ENCODE measurements at regions not wholly inside any gene's neighbourhood (a gene's known extent, or its start where the extent isn't known, plus 50 kb on each side); places are given as distances from the start of the nearest gene placed in this dataset.
A peak's percentile ranks its signal among the peaks of the same experiment; 100 is the strongest.

DNA sequence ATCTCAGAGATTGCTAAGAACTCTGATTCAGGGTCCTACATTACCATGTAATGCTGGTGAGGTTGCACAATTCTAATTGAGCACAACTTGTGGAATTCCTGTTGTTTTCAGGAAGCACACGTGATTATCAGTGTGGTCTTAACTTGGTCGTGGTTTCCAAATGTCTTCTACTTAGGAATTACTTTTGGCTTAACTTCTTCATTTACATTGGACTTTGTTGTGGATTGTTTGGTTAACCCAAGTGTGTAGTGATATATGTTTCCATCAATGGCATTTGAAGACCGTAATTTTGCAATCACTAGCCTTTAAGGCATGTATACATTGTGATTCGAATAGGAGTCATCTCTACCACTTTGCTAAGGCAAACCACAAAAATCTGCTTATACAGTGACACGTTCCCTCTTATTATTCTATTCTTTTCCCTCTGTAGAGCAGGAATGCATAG lies 373.3 kb downstream of the IRS1 start:
- no peak for DNase-seq

DNA sequence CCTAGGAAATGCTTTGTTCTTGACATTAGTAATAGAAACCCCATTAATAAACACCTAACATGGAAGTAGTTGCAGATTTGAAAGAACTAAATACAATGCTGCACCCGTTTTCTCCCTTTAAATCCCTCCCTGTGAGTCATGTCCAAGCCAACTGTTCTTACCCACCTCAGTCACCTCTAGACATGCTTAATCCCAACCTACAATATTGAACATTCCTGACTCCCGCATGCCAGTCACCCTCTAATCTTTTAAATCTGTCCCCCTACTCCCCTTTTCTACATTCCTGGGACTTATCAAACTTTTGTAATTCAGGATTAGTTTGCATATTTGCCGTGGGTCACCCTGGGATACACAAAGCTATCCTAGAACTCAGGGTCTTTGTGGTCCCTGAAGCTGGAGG lies 374.6 kb downstream of the IRS1 start:
- DNase-seq, result no peak

DNA sequence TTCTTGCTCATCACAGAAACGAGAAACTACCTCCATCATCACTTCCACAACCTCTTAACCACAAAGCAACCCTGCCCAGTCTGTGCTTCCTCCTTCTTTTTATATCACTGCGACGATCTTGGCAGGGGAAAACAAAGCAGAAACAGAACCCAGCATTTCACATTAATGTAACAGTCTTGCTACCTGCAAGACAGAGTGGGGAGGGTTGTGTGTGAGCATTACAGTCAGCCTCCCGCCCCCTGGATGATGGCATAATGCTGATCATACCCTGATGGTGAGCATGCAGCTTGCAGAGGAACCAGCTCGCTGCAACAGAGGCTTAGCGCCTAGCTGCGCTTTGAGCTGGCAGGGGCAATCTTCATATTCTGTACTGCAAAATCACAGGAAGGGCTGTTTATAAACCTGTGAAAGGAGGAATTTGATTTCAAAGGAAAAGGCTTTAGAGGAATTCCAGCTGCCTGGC lies 376.1 kb downstream of the IRS1 start:
- DNase-seq, result peak; percentile 47 to 66

DNA sequence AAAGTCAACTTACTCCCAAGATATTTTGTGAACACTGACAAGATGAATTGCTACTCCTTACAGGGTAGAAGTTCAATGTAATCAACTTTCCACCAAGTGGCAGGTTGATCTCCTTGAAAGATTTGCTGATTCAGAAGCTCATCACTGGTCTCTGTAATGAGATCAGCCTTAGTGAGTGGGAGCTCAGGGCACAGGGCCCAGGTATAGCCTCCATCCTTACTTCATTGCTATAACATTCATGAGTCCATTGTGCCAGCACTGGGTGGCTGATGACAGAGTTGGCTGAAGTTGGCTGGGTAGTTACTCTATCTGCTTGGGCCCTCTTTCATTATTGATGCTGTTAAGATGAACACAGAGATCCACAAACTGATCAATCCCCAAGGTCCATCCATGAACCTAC lies 379.0 kb downstream of the IRS1 start:
- DNase-seq, result no peak

DNA sequence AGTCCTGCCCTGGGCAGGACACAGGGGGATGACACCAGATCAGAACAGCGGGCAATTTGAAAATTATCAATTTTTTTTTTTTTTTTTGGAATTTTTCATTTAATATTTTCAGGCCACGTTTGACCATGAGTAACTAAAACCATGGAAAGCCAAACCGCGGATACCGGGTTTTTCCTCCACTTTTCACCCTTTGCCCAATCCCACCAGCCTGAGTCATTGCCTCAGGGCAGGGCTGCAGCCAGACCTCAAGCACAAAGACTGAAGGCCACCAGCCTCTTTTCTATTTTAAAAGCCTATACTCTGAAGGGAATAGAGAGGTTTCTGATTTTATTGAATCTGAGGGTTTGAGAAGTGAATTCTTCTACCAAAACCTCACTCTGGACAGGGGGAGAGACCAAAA lies 381.1 kb downstream of the IRS1 start:
- DNase-seq, result no peak

DNA sequence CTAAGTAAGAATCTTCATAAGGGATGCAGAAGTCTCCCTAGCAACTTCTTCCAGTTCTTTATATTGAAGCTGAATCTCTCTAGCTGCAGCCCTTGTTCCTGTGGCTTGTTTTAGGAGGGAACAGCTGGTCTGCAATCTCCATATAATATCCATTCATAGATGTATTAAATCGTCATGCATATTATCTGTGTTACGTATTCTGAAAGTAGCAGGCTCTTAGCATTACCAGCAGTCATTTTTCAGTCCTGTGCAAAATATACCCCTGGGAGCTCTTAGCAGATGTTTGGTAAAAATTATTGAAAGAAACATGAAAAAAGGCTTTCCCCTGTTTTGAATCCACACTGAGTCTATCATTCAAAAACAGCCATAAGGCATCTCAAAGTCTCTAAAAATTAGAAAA lies 385.3 kb downstream of the IRS1 start:
- no peak for DNase-seq

DNA sequence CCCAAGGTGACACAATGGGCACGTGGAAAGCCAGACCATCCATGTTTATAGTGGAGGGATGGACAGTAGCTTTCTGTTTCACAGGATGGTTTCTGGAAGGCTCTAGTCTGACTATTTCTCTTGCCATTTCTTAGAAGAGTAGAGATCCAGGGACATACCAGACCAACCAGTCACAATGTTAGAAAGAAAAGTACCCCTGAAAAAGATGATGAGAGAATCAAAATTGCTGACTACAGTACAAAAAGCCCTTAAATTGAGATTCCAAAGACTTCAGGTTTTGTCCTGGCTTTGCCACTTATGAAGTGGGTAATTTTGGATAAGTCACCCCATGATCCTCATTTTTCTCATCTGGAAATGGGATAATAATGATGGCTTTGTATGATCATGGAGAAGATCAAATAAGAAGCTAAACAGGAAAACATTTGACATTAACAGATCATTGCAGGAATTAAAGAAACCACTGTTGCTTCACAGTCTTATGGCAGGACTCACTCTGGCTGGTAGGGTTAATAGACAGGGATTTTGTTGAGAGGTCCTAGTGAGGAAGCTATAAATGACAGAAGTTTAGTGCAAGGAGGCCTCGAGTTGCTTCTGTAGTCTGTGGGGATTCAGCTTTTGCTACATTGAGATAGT lies 386.0 kb downstream of the IRS1 start:
- no peak for DNase-seq

DNA sequence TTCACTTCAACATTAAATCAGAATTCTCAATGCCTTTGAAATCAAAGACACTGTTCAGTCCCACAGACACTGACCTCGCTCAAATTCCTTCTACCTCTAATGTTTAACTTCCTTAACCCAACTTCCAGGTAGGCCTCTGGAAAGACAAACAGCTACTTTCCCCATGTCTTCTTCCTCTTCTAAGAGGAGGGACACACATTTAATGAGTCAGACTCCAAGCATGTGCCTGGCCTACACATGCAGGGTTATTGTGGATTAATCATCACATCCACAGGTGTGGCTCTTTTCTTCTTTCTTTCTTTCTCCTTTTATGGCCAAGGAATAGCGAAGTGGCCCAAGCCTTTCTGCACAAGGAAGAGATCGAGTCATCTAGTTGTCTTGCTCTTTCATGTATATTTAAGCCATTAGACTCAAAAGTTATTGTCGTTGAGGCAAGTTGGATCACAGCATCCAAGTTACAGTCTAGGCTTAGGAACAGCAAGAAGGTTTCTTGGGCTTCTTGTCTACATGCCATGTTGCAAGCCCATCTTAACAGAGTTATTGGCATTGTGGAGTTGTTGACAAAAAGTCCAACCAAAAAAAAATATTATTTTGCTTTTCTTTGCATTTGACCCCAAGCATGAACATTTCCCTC lies 387.8 kb downstream of the IRS1 start:
- DNase-seq, result no peak

DNA sequence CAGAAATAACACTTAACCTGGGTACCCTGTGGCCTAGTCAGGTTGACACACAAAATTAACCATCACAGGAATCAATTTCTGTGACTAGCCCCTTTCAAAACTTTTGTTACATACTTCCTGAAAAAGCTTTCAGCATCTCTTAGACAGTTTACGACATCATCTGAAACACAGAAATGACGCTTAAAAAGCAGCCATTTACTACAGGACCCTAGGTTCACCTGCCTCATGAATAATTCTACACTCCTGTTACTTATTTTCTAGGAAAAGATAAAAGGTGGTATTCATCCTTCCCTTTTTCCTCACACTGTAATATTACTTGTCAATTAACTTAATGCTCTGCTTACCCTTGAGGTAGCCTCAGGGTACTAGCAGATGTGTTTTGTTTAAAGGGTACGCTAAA lies 388.4 kb downstream of the IRS1 start:
- DNase-seq, result no peak

DNA sequence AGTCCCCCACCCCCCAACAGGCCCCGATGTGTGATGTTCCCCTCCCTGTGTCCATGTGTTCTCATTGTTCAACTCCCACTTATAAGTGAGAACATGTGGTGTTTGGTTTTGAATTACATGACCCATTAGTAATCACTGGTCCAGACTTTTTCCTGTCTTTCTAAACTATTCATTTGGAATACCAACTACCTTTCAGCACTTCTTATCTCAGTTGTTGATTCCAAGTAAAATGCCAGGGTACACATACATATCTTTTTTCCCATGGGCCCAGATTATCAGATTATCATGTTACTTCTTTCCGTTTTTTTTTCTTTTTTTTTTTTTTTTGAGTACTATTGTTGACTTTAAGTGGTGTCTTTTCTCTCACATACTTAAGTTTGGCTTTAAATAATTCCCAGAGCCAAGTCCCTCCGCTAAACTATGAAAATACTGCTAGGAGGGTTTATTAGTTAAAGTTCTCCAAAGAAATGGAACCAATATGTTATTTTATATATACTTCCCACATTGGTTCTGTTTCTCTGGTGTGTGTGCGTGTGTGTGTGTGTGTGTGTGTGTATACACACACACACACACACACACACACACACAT lies 389.3 kb downstream of the IRS1 start:
- DNase-seq, result no peak

DNA sequence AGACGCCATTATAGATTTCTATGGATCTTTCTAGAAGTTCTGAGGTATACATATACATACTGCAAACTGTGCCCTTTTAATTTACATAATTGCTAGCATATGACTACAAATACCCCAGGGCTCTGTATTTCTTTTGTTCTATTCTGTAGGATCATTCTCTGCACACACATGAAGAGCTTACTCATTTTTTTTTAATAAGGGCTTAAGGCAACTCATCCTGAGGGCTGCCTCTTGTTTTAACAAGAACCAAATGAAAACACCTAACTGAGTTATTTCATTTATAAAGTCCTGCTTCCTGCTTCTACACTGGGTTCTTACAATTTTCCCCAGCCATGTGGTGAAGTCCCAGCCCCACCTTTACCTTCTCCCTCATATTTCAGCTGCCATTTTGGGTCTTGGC lies 390.5 kb downstream of the IRS1 start:
- no peak for DNase-seq

DNA sequence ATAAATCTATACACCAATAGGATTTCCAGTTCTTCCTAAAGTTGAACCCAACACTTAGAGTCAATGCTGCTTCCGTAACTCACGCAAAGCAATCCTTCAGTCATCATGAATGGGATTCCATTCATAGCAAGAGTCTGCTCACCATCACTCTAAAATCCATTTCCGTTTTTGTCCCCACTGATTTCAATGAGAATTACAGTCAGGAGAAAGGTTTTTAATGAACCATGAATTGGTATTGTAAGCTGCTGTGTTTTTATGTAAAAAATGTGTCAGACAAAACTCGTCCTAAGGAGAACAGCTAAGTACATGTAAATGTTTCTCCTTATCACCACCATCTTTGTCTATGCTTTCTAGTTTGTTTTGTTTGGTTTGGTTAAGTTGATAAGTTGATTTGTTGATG lies 391.5 kb downstream of the IRS1 start:
- DNase-seq, result no peak

DNA sequence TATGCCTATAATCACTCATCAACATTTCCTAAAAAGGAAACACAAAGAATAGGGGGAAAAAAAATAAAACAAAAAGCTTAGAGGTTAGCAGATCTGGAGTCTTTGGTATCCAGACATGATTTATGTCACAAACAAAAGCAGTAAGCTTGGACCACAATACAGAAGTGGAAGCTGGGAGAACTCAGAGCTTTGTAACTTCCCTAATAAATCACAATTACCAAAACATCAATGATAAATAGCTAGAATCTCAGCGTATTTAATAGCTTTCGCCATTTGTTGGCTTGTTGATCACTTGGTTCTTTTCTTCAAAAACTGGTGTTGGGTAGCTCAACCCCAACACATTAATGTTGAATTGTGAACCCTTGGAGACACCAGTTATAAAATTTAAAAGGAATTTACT lies 392.5 kb downstream of the IRS1 start:
- no peak for DNase-seq

DNA sequence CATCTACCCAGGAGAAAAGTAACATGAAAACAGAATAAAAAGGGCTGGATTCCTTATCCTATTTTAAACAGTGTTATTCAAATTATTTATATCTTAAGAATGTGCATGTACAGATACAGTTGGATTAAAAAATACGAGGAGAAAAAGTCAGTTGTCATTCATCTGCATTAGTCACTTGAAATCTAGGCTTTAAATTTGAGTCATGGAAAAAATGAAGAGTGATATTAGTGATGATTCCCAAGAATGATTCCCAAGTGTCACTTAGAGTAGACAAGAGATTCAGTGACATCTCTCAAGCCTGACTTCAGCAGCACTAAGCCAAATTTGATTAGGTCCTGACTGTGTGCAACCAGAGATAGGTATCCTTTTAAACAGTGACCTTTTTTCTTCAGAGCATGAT lies 394.2 kb downstream of the IRS1 start:
- DNase-seq, result no peak

DNA sequence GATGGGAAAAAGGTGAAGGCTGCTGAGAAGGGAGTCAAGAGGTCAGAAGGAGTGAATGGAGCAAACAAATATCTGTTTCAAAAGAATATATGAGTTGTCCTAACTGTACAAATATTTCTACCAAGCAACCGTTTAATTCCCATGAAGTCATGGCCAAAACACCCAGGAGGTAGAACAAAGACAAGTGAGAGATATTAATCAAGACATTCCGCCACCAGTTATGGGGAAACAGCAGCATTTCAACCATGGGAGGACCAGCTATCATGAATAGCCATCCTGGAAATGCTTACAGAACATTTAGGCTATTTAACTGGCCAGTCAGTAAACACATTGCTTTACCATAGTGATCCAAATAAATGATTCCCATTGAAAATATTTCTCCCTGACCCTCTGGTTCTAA lies 396.3 kb downstream of the IRS1 start:
- no peak for DNase-seq

DNA sequence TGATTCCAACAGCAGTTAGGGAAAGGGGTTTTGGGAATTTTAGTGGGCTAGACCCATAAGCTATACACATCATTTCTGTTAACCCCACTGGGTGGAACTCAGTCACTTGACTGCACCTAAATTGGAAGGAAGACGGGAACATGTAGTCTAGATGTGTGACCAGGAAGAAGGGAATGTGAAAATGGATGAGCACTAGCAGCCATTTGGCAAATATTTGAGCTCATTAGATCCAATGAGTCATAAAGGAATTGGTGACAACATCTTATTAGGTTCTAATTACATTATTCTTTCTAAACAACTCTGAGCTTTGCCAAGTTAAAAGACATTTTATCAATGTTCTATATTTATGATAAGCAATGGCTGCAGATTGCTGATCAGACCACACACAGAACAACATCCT lies 400.6 kb downstream of the IRS1 start:
- DNase-seq, result no peak

DNA sequence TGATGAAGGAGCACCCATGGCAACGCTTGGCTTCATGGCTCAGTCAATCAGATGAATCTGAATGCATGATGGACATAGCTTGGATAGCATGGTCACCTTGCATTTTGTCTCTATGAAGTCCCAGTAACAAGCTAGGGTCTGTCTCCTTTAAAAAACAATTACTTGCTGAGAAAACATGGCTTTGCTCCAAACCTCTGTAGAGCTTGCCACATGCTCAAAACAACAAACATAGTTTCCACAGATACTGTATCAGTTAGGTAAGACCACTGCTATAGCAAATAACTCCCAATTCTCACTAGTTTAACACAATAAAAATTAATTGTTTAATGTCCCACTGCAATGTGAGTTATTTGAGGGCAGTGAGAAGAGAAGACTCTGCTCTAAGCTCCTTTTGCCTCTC lies 401.0 kb downstream of the IRS1 start:
- no peak for DNase-seq

DNA sequence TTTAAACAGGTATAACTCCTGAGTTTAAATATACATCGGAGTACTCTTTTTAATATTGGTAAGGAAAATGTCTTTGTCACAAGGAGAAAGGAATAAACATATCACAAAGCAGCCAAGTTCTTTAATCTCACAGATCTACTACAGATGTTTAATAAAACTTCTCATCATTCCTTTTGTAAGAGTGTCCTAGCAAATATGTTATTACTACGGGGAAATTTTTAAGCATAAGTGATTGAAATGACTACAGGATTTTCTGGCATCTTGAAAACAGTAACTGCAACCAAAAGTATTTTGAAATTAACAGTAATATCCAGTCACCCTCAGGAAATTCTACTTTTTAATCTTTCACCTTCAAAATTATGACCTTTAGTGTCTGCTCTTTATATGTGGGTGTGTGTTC lies 403.1 kb downstream of the IRS1 start:
- DNase-seq, result no peak

DNA sequence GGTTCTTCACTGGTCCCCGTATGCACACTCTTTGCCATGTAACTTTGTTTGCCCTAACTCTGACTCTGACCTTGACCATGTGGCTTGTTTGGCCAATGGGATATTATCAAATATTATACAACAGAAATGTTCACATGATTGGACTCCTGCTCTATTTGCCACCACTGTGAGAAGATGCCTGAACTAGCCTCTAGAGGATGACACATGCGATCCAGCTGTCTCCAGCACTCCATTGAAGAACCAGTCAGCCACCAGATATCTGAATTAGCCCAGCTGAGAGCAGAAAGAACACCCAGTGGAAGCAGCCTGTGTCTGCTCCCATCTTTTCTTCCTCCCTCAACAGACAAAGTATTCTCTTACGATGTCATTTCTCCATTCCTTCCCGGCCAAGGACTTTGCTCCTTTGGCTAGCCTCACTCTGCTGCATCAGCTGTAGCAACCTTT lies 412.1 kb downstream of the IRS1 start:
- DNase-seq, result no peak

DNA sequence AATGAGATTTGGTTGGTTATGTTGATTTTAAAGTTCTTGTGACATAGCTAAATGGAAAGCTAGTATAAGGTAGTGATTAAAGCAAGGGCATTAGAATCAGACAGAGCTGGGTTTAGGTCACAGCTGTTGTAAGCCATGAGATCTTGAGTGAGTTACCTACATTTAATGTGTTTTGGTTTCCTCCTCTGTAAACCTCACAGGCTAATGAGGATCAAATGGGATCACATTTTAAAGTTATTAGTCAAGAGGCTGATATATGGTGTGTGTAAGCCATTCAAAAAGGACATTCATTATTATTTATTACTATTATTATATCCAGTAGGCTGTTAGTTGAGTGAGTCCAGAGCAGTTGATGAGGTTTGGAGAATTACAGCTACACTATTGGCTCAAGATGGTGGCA lies 416.2 kb downstream of the IRS1 start:
- no peak for DNase-seq

DNA sequence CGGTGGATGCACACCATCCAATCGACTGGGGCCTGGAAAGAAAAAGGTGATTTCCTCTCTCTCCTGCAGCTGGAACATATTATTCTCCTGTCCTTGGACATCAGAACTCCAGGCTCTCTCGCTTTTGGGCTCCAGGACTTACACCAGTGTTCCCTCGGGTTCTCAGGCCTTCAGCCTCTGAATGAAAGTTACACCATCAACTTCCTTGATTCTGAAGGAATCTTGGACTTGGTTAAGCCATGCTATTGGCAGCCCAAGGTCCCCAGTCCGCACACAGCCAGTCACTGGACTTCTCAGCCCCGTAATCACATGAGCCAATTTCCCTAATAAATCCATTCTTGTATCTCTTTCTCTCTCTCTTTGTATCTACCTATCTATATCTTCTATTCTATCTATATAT lies 418.9 kb downstream of the IRS1 start:
- no peak for DNase-seq

DNA sequence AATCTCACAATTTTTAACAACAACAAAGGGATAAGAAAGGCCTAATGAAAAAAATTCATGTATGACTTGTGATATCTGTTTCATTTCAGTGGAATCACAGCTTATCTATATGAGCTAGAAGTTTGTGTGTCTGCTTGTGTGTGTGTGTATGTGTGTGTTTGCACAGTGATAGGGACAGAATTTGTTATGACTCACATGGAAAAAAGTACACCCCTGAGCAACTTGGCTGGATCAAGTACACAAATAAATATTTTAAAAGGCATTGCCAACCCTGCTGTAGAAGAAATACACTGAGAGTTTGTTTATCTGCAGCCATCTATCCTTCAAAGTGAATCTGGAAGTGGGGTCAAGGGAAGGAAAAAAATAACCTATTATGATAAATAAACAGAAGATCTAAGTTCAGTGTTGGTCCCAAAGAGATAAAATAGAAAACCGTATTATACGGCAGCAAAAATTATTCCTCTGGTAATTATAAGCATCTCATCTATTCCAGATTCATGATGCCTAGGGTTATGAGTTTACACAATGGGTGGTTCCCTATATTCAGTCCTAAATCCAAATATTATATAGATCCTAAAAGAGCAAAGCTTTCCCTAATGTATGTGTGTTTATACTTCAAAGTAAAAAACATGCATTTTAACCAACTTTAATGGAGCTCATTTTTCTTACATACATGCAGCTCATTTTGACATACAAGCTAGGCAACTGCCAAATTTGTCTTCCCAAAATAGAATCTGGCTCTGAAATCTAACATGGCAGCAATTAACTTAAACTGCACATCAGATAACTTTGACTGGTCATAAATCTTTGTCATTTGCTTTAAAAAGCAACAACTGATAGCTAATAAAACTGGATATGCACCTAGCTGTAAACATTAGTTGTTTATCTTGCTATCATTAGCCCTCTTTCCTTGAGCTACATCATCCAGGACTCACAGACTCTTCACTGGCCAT lies 420.6 kb downstream of the IRS1 start:
- DNase-seq, result no peak

DNA sequence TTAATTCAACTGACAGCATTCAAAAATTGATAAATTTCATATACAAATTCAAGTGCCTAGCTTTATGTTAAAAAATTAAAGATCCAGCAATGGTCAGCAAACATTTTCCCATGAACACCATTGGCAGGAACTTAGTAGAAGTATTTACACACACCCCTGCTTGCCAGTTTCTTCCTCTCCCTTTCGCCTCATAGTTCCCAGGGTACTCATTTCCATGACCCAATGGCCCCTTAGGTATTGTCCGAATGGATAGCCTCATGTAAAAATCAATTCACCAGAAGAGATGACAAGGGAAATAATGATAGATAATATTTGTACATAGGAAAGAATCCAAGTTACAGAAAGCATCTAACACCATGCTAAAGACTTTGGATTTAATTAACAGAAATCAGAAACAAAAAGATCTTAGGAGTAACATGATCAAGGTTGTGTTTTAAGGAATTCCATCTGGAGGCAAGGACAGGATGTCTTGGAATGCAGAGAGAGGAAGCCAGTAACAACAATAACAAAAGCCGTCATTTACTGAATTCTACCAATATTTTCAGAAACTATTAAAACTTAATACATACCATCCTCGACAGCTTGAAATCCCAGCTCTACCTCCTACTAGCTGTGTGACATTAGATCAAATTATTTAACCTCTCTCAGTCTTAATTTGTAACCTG lies 423.0 kb downstream of the IRS1 start:
- DNase-seq, result no peak

Measured in CD4-positive, alpha-beta T cell treated with Interleukin-4 for 1 hour (primary cell).